ENCODE measurements at regions not wholly inside any gene's neighbourhood (a gene's known extent, or its start where the extent isn't known, plus 50 kb on each side); places are given as distances from the start of the nearest gene placed in this dataset.
"Not testable (repeated sequence)": the region's sequence is repeated elsewhere in the genome, so short reads cannot be mapped to it uniquely, and the experiment has no call there.

DNA sequence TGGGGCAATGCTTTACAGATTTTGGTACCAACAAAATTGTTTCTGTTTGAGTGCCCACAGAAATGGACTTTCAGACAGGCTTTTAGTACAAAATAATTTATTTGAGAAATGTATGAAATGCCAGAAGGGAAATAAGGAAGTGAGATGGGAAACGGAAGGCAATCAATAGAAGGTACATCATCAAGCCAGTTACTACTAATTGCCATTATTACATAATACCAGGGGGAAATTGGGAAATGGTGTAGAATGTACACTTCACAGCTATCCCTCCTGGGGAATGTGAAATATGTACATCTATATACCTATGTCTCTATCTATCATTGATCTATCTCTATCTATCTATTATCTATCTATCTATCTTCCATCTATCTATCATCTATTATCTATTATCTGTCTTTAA, 264.6 kb upstream of the B3GALT2 start:
- Mint-ChIP-seq H3K4me3 (no peak overlapping the region), H3K9me3 (ENCODE audit: insufficient read depth) (peaks cover 10% of the 10 kb centered on the region), H3K27me3 (ENCODE audit: low read depth) (no peaks in the 10 kb centered on the region), H3K4me1 (ENCODE audit: low read depth) (peaks cover 24% of the 10 kb centered on the region), H3K27ac (no peak overlapping the region), H3K36me3 (ENCODE audit: low read depth) (peaks cover 12% of the 10 kb centered on the region)
- ChIA-PET CTCF (interaction anchor here (1.3 kb wide), 1 partner anchor 27 kb away, joined by 3 read pairs; no protein-coding TSS in a partner anchor), POLR2A (no interaction called here)
- no peak for DNase-seq
- ATAC-seq = no peak

- CTCF ChIA-PET = interaction anchor here (0.8 to 1.1 kb wide), 4 partner anchors 14 to 54 kb away, joined by 3 to 4 read pairs (median 3); no protein-coding TSS in a partner anchor
- POLR2A ChIA-PET = no interaction called here
- H3K4me3 Mint-ChIP-seq = no peak overlapping the region
Measured at GRCh38 chr1:193448682-193449461, 262.5 kb upstream of the B3GALT2 start.

GRCh38 chr1:193443886-193444285, 257.5 kb upstream of the B3GALT2 start:
- POLR2A ChIA-PET = interaction anchor here (0.5 kb wide), 1 partner anchor 25 kb away, joined by 3 read pairs; no protein-coding TSS in a partner anchor
- Mint-ChIP-seq H3K27me3 (ENCODE audit: low read depth) (no peaks in the 10 kb centered on the region), H3K36me3 (ENCODE audit: low read depth) (peaks cover 34% of the 10 kb centered on the region), H3K4me3 (no peak overlapping the region), H3K27ac (no peak overlapping the region), H3K4me1 (ENCODE audit: low read depth) (peaks cover 11% of the 10 kb centered on the region), H3K9me3 (ENCODE audit: insufficient read depth) (peaks cover 26% of the 10 kb centered on the region)
- CTCF ChIA-PET = interaction anchor here (0.6 to 1.4 kb wide), 3 partner anchors 10 to 720 kb away, joined by 3 read pairs; no protein-coding TSS in a partner anchor
- no peak for ATAC-seq
- no peak for DNase-seq

More at GRCh38 chr1:193448682-193449461, 262.5 kb upstream of the B3GALT2 start:
- DNase-seq (peak; percentile 45), ATAC-seq (peak; percentile 82)
- Mint-ChIP-seq H3K27me3 (ENCODE audit: low read depth) (no peaks in the 10 kb centered on the region), H3K4me1 (ENCODE audit: low read depth) (peaks cover 24% of the 10 kb centered on the region), H3K9me3 (ENCODE audit: insufficient read depth) (peaks cover 10% of the 10 kb centered on the region), H3K27ac (peak overlapping the region; percentile 72), H3K36me3 (ENCODE audit: low read depth) (peaks cover 12% of the 10 kb centered on the region)

- H3K9me3 Mint-ChIP-seq (ENCODE audit: insufficient read depth) = peaks cover 43% of the 10 kb centered on the region
- H3K36me3 Mint-ChIP-seq (ENCODE audit: low read depth) = peaks cover 67% of the 10 kb centered on the region
- H3K27ac Mint-ChIP-seq = peak overlapping the region; percentile 39
- no peaks in the 10 kb centered on the region for H3K27me3 Mint-ChIP-seq (ENCODE audit: low read depth)
- peaks cover 35% of the 10 kb centered on the region for H3K4me1 Mint-ChIP-seq (ENCODE audit: low read depth)
- DNase-seq = no peak
- ChIA-PET CTCF (interaction anchor here (1.2 kb wide), 1 partner anchor 26 kb away, joined by 3 read pairs; no protein-coding TSS in a partner anchor), POLR2A (interaction anchor here (0.6 to 0.8 kb wide), 2 partner anchors 19 to 24 kb away, joined by 3 read pairs; no protein-coding TSS in a partner anchor)
- ATAC-seq = no peak
- no peak overlapping the region for H3K4me3 Mint-ChIP-seq
Measured at GRCh38 chr1:193438771-193439170, 252.4 kb upstream of the B3GALT2 start.

- H3K9me3 Mint-ChIP-seq (ENCODE audit: insufficient read depth) = peaks cover 48% of the 10 kb centered on the region
- peaks cover 35% of the 10 kb centered on the region for H3K4me1 Mint-ChIP-seq (ENCODE audit: low read depth)
- ChIA-PET CTCF (interaction anchor here (1.2 kb wide), 1 partner anchor 26 kb away, joined by 3 read pairs; no protein-coding TSS in a partner anchor), POLR2A (no interaction called here)
- no peaks in the 10 kb centered on the region for H3K27me3 Mint-ChIP-seq (ENCODE audit: low read depth)
- H3K36me3 Mint-ChIP-seq (ENCODE audit: low read depth) = peaks cover 71% of the 10 kb centered on the region
- no peak overlapping the region for H3K4me3 Mint-ChIP-seq
- ATAC-seq (no peak), DNase-seq (no peak)
- peak overlapping the region; percentile 67 for H3K27ac Mint-ChIP-seq
Measured at GRCh38 chr1:193438312-193438711, 251.9 kb upstream of the B3GALT2 start.

- POLR2A ChIA-PET = interaction anchor here (0.6 kb wide), 1 partner anchor 30 kb away, joined by 3 read pairs; no protein-coding TSS in a partner anchor
- ATAC-seq = no peak
- Mint-ChIP-seq H3K27ac (peak overlapping the region; percentile 67), H3K4me3 (no peak overlapping the region), H3K9me3 (ENCODE audit: insufficient read depth) (peaks cover 49% of the 10 kb centered on the region), H3K4me1 (ENCODE audit: low read depth) (peaks cover 35% of the 10 kb centered on the region), H3K27me3 (ENCODE audit: low read depth) (no peaks in the 10 kb centered on the region), H3K36me3 (ENCODE audit: low read depth) (peaks cover 73% of the 10 kb centered on the region)
- CTCF ChIA-PET = interaction anchor here (1.2 kb wide), 1 partner anchor 27 kb away, joined by 3 read pairs; no protein-coding TSS in a partner anchor
- DNase-seq = no peak
Measured at GRCh38 chr1:193437785-193438184, 251.4 kb upstream of the B3GALT2 start.

DNA sequence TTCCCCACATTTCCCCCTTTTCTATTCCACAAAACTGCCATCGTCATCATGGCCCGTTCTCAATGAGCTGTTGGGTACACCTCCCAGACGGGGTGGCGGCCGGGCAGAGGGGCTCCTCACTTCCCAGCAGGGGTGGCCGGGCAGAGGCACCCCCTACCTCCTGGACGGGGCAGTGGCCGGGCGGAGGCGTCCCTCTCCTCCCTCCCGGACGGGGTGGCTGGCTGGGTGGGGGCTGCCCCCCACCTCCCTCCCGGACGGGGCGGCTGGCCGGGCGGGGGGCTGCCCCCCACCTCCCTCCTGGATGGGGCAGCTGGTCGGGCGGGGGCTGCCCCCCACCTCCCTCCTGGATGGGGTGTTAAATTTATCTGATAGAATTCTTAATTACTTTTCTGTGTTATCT, 250.9 kb upstream of the B3GALT2 start:
- H3K27me3 Mint-ChIP-seq (ENCODE audit: low read depth); H3K4me3 Mint-ChIP-seq; DNase-seq; ATAC-seq; CTCF ChIA-PET; H3K27ac Mint-ChIP-seq: not testable (repeated sequence)
- Mint-ChIP-seq H3K9me3 (ENCODE audit: insufficient read depth) (peaks cover 49% of the 10 kb centered on the region), H3K4me1 (ENCODE audit: low read depth) (peaks cover 35% of the 10 kb centered on the region), H3K36me3 (ENCODE audit: low read depth) (peaks cover 76% of the 10 kb centered on the region)
- POLR2A ChIA-PET = interaction anchor here (0.6 kb wide), 1 partner anchor 30 kb away, joined by 3 read pairs; no protein-coding TSS in a partner anchor

GRCh38 chr1:193435781-193436180, 249.4 kb upstream of the B3GALT2 start:
- peaks cover 54% of the 10 kb centered on the region for H3K9me3 Mint-ChIP-seq (ENCODE audit: insufficient read depth)
- H3K27ac Mint-ChIP-seq = peak overlapping the region; percentile 36
- peaks cover 75% of the 10 kb centered on the region for H3K36me3 Mint-ChIP-seq (ENCODE audit: low read depth)
- CTCF ChIA-PET = no interaction called here
- no peak for ATAC-seq
- no peaks in the 10 kb centered on the region for H3K27me3 Mint-ChIP-seq (ENCODE audit: low read depth)
- POLR2A ChIA-PET = no interaction called here
- no peak for DNase-seq
- no peak overlapping the region for H3K4me3 Mint-ChIP-seq
- peaks cover 35% of the 10 kb centered on the region for H3K4me1 Mint-ChIP-seq (ENCODE audit: low read depth)

- CTCF ChIA-PET = interaction anchor here (1.2 to 1.8 kb wide), 2 partner anchors 10 to 14 kb away, joined by 3 to 4 read pairs; no protein-coding TSS in a partner anchor
- H3K36me3 Mint-ChIP-seq (ENCODE audit: low read depth) = peaks cover 61% of the 10 kb centered on the region
- no peak overlapping the region for H3K27ac Mint-ChIP-seq
- peaks cover 34% of the 10 kb centered on the region for H3K4me1 Mint-ChIP-seq (ENCODE audit: low read depth)
- H3K9me3 Mint-ChIP-seq (ENCODE audit: insufficient read depth) = peaks cover 45% of the 10 kb centered on the region
- H3K4me3 Mint-ChIP-seq = no peak overlapping the region
- DNase-seq (no peak), ATAC-seq (no peak)
- POLR2A ChIA-PET = no interaction called here
- no peaks in the 10 kb centered on the region for H3K27me3 Mint-ChIP-seq (ENCODE audit: low read depth)
Measured at GRCh38 chr1:193434319-193434718, 247.9 kb upstream of the B3GALT2 start.

DNA sequence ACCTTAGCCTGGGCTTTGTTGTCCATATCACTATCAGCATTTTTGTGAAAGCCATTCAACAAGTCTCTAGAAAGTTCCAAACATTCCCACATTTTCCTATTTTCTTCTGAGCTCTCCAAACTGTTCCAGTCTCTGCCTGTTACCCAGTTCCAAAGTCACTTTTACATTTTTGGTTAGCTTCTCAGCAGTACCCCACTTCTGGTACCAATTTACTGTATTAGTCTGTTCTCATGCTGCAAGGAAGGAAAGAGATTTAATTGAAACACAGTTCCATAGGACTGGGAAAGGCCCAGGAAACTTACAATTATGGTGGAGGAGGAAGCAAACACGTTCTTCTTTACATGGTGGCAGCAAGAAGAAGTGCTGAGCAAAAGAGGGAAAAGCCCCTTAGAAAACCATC, 247.2 kb upstream of the B3GALT2 start:
- ChIA-PET POLR2A (no interaction called here), CTCF (interaction anchor here (1.2 to 1.8 kb wide), 2 partner anchors 11 to 15 kb away, joined by 3 to 4 read pairs; no protein-coding TSS in a partner anchor)
- no peak for DNase-seq

DNA sequence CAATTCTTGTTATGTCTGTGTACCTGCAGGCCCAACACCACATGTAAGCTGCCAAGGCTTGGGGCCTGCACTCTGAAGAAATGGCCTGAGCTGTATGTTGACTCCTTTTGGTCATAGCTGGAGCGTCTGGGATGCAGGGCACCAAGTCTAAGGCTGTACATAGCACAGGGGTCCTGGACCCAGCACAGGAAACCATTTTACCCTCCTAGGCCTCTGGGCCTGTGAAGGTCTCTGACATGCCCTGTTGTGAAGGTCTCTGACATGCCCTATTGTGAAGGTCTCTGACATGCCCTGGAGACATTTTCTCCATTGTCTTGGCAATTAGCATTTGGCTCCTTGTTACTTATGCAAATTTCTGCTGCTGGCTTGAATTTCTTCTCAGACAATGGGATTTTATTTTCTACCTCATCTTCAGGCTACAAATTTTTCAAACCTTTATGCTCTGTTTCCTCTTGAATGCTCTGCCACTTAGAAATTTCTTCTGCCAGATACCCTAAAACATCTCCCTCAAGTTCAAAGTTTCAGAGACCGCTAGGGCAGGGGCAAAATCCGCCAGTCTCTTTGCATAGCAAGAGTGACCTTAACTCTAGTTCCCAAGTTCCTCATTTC, 246.7 kb upstream of the B3GALT2 start:
- peaks cover 41% of the 10 kb centered on the region for H3K9me3 Mint-ChIP-seq (ENCODE audit: insufficient read depth)
- ChIA-PET CTCF (interaction anchor here (1.8 kb wide), 1 partner anchor 16 kb away, joined by 4 read pairs; no protein-coding TSS in a partner anchor), POLR2A (no interaction called here)
- H3K36me3 Mint-ChIP-seq (ENCODE audit: low read depth) = peaks cover 54% of the 10 kb centered on the region
- peaks cover 24% of the 10 kb centered on the region for H3K4me1 Mint-ChIP-seq (ENCODE audit: low read depth)
- ATAC-seq (no peak), DNase-seq (no peak)
- no peak overlapping the region for H3K27ac Mint-ChIP-seq
- no peak overlapping the region for H3K4me3 Mint-ChIP-seq
- no peaks in the 10 kb centered on the region for H3K27me3 Mint-ChIP-seq (ENCODE audit: low read depth)

More for the DNA sequence above, 247.2 kb upstream of the B3GALT2 start:
- Mint-ChIP-seq H3K27me3 (ENCODE audit: low read depth) (no peaks in the 10 kb centered on the region), H3K4me3 (no peak overlapping the region), H3K36me3 (ENCODE audit: low read depth) (peaks cover 56% of the 10 kb centered on the region), H3K9me3 (ENCODE audit: insufficient read depth) (peaks cover 41% of the 10 kb centered on the region), H3K27ac (no peak overlapping the region), H3K4me1 (ENCODE audit: low read depth) (peaks cover 28% of the 10 kb centered on the region)
- ATAC-seq = no peak
